Peyer's patch (tissue), 4 donors: ENCODE measurements at regions not wholly inside any gene's neighbourhood (a gene's known extent, or its start where the extent isn't known, plus 50 kb on each side); places are given as distances from the start of the nearest gene placed in this dataset.

Source experiments
- CTCF ChIP-seq, 6 experiments: fragments of 450-650 bp in 4 of 6; fragments of 200-600 bp in 2 of 6; sonication (generic) in 1 of 6; IDR thresholded peaks; one replicate each; pipeline ENCODE4 v1.5.1; 2017 to 2019; ENCODE audit warnings: antibody characterized with exemption in 6 of 6, mild to moderate bottlenecking in 3 of 6, moderate library complexity in 1 of 6
- POLR2A ChIP-seq, 2 donors: fragments of 450-650 bp; IDR thresholded peaks; one replicate each; pipeline ENCODE4 v1.5.1; 2017; ENCODE audit warnings: antibody characterized with exemption in 2 of 2, mild to moderate bottlenecking in 2 of 2, moderate library complexity in 2 of 2

- TF ChIP-seq CTCF (IDR thresholded peaks at IDR 0.05) = no peak
- TF ChIP-seq POLR2A (IDR thresholded peaks at IDR 0.05) = no peak
These were observed 209.6 kb downstream of the TJP1 start for GRCh38 chr15:29612701-29613100.
